ENCODE measurements at regions not wholly inside any gene's neighbourhood (a gene's known extent, or its start where the extent isn't known, plus 50 kb on each side); places are given as distances from the start of the nearest gene placed in this dataset.
A peak's percentile ranks its signal among the peaks of the same experiment; 100 is the strongest.

GRCh38 chr3:28703843-28704242 is 355.2 kb upstream of the AZI2 start:
- no peak for TF ChIP-seq CTCF (conservative IDR thresholded peaks at IDR 0.05; ENCODE audit: low read depth, low read length)
- no peak overlapping the region for H3K4me3 ChIP-seq (ENCODE audit: low read depth, low read length)
- no peak for DNase-seq (ENCODE audit: low read depth)

- DNase-seq (ENCODE audit: low read depth) = no peak
- no peak for TF ChIP-seq CTCF (conservative IDR thresholded peaks at IDR 0.05; ENCODE audit: low read depth, low read length)
- no peak overlapping the region for H3K4me3 ChIP-seq (ENCODE audit: low read depth, low read length)
Observed at GRCh38 chr3:28711293-28711692, 362.7 kb upstream of the AZI2 start.

GRCh38 chr3:28716939-28717338 is 368.3 kb upstream of the AZI2 start:
- no peak for TF ChIP-seq CTCF (conservative IDR thresholded peaks at IDR 0.05; ENCODE audit: low read depth, low read length)
- no peak for DNase-seq (ENCODE audit: low read depth)
- no peak overlapping the region for H3K4me3 ChIP-seq (ENCODE audit: low read depth, low read length)

DNA sequence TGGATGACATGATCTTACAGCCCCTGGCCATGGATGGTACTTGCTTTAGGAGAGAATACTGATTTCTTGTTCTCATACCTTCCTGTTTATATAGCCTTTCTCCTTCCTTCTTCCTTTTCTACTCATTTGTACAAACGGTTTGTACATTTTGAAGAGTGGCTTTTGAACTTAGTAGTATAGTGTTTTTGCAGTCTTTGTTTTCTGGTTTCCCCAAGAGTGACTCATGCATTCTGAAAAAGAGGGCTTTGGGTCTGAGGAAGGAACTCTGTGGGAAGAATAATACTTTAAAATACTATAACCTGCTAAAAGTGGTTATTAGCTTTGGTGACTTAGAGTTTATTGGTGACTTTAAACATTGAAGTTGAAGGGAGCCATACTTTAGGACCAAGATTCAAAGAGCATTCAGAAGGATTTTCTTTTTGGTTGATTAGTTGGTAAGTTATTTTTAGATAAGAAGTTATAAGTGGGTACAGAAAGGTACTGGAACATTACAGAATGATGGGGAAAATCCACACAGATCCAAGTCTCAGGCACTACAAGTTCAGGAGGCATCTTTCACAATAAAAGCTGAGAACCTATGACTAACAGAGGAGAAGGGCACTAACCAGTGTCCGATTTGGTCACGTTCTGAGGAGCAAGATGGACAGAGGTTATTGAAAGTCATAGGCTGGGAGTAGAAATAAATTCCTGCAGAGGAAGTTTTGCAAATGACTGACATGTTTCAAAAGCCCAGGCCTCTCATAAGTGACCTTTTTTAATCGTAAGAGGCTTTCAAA is 369.6 kb upstream of the AZI2 start:
- DNase-seq (ENCODE audit: low read depth) = no peak
- H3K4me3 ChIP-seq (ENCODE audit: low read depth, low read length) = no peak overlapping the region
- TF ChIP-seq CTCF (conservative IDR thresholded peaks at IDR 0.05; ENCODE audit: low read depth, low read length) = no peak

- H3K4me3 ChIP-seq (ENCODE audit: low read depth, low read length) = no peak overlapping the region
- TF ChIP-seq CTCF (conservative IDR thresholded peaks at IDR 0.05; ENCODE audit: low read depth, low read length) = peak; percentile 85
- DNase-seq (ENCODE audit: low read depth) = no peak
Observed at GRCh38 chr3:28726840-28727239, 378.2 kb upstream of the AZI2 start.

GRCh38 chr3:28727307-28727706 is 378.7 kb upstream of the AZI2 start:
- H3K4me3 ChIP-seq (ENCODE audit: low read depth, low read length) = no peak overlapping the region
- TF ChIP-seq CTCF (conservative IDR thresholded peaks at IDR 0.05; ENCODE audit: low read depth, low read length) = no peak
- no peak for DNase-seq (ENCODE audit: low read depth)

GRCh38 chr3:28738425-28738824 is 389.8 kb upstream of the AZI2 start:
- H3K4me3 ChIP-seq (ENCODE audit: low read depth, low read length) = no peak overlapping the region
- TF ChIP-seq CTCF (conservative IDR thresholded peaks at IDR 0.05; ENCODE audit: low read depth, low read length) = no peak
- DNase-seq (ENCODE audit: low read depth) = no peak

All from epithelial cell of proximal tubule (primary cell).